Panc1 (cell line): ENCODE measurements at regions not wholly inside any gene's neighbourhood (a gene's known extent, or its start where the extent isn't known, plus 50 kb on each side); places are given as distances from the start of the nearest gene placed in this dataset.
"Not testable (repeated sequence)": the region's sequence is repeated elsewhere in the genome, so short reads cannot be mapped to it uniquely, and the experiment has no call there.

Experiments
- ATAC-seq: fragments of 200-7000 bp; cut with Tn5 transposase; 2 replicates; pipeline ENCODE4 v1.9.1; 2020; ENCODE audit warnings: mild to moderate bottlenecking, moderate library complexity
- BruUV-seq: library from RNA; stranded (reverse); fragments of 400-500 nt; replicated peaks from 2 replicates; lab custom pipeline; 2021; lab: Mats Ljungman, UMichigan
- CTCF ChIA-PET: fragments of 300-600 bp; sonication (Branson Sonifier 250); formaldehyde crosslinking; loops from one replicate; lab custom pipeline; 2022; ENCODE audit warnings: antibody characterized with exemption; lab: Charles Lee
- POLR2A ChIA-PET: fragments of 300-600 bp; sonication (Branson Sonifier 250); formaldehyde crosslinking; loops from one replicate; lab custom pipeline; 2022; ENCODE audit warnings: antibody characterized with exemption; lab: Charles Lee
- DNase-seq: peaks from one replicate; pipeline ENCODE4 v3.0.0-alpha.2; 2010; ENCODE audit warnings: low read depth, low spot score
- H3K27ac ChIP-seq: 2 replicates; pipeline ENCODE4 v1.5.1; 2011; ENCODE audit warnings: mild to moderate bottlenecking, low read length, inconsistent platforms
- H3K27me3 ChIP-seq: fragments of 200-500 bp; sonication (Bioruptor generic); 2 replicates; pipeline ENCODE4 v1.6.0; 2014; ENCODE audit warnings: low read length, inconsistent platforms; ENCODE audit not compliant: control insufficient read depth, insufficient read depth
- H3K36me3 ChIP-seq: fragments of 200-500 bp; sonication (Bioruptor generic); 2 replicates; pipeline ENCODE4 v1.5.1; 2014; ENCODE audit warnings: inconsistent platforms, mild to moderate bottlenecking, low read length, moderate library complexity; ENCODE audit not compliant: control insufficient read depth, insufficient read depth
- H3K4me1 ChIP-seq: 2 replicates; pipeline ENCODE4 v1.5.1; 2011; ENCODE audit warnings: inconsistent platforms, mild to moderate bottlenecking, low read length, moderate library complexity; ENCODE audit not compliant: control insufficient read depth, insufficient read depth
- H3K4me3 ChIP-seq, 2 experiments: 2 replicates each; pipeline ENCODE4 v1.5.1; 2011 to 2012; ENCODE audit warnings: low read depth in 2 of 2, low read length in 2 of 2, mild to moderate bottlenecking in 2 of 2, inconsistent platforms in 1 of 2, moderate library complexity in 1 of 2
- H3K9me3 ChIP-seq: fragments of 200-500 bp; sonication (Bioruptor generic); 2 replicates; pipeline ENCODE4 v1.5.1; 2014; ENCODE audit warnings: low read depth, mild to moderate bottlenecking, inconsistent platforms, low read length, moderate library complexity; ENCODE audit not compliant: control insufficient read depth, insufficient read depth
- CTCF ChIP-seq: fragments of 450-650 bp; IDR thresholded peaks from 2 replicates; pipeline ENCODE4 v1.5.1; 2017; ENCODE audit warnings: mild to moderate bottlenecking
- POLR2AphosphoS5 ChIP-seq: IDR thresholded peaks from 2 replicates; pipeline ENCODE4 v1.6.1; 2012; ENCODE audit warnings: mild to moderate bottlenecking, low read depth, low read length, moderate library complexity
- REST ChIP-seq, 2 experiments: IDR thresholded peaks; 2 replicates each; pipeline ENCODE4 v1.6.1; 2011 to 2012; ENCODE audit warnings: low read depth in 2 of 2, control low read depth in 1 of 2, low read length in 1 of 2, mild to moderate bottlenecking in 1 of 2, moderate library complexity in 1 of 2; ENCODE audit not compliant: insufficient read depth in 1 of 2
- SIN3A ChIP-seq: IDR thresholded peaks from 2 replicates; pipeline ENCODE4 v1.6.1; 2012; ENCODE audit warnings: low read depth, mild to moderate bottlenecking, low read length, moderate library complexity, borderline replicate concordance; ENCODE audit not compliant: insufficient read depth
- TCF7L2 ChIP-seq: IDR thresholded peaks from 2 replicates; pipeline ENCODE4 v1.6.1; 2011; ENCODE audit warnings: mild to moderate bottlenecking, low read depth, low read length, inconsistent platforms
- in situ Hi-C: cut with HindIII; loops from 2 replicates; pipeline ENCODE4 v1.10.0; 2016; ENCODE audit warnings: low sequenced_read_pairs, low pct_unique_long_range_greater_than_20kb
- intact Hi-C: fragments of 100-400 bp; cut with micrococcal nuclease; formaldehyde crosslinking; loops from one replicate; pipeline ENCODE4 v1.10.0; 2022; ENCODE audit not compliant: unreplicated experiment

GRCh38 chr7:159311172-159311494 lies 166.5 kb upstream of the VIPR2 start:
- H3K4me3 ChIP-seq = no peak overlapping the region
- no TSS peak for BruUV-seq
- H3K9me3 ChIP-seq = no peaks in the 10 kb centered on the region
- DNase-seq = no peak
- H3K4me1 ChIP-seq = no peaks in the 10 kb centered on the region
- ChIA-PET POLR2A (no interaction called here), CTCF (no interaction called here)
- TF ChIP-seq CTCF (no peak), TCF7L2 (no peak)
- H3K27ac ChIP-seq = no peak overlapping the region
- no peaks in the 10 kb centered on the region for H3K36me3 ChIP-seq
- in situ Hi-C loops (no loop called here), intact Hi-C loops (no loop called here)
- ATAC-seq = no peak
- H3K27me3 ChIP-seq = no peaks in the 10 kb centered on the region

- Histone ChIP-seq H3K4me3 (no peak overlapping the region), H3K4me1 (no peaks in the 10 kb centered on the region), H3K36me3 (no peaks in the 10 kb centered on the region), H3K27me3 (no peaks in the 10 kb centered on the region), H3K9me3 (no peaks in the 10 kb centered on the region), H3K27ac (no peak overlapping the region)
- ChIA-PET CTCF (no interaction called here), POLR2A (no interaction called here)
- DNase-seq (no peak), ATAC-seq (no peak)
- TF ChIP-seq TCF7L2 = no peak
- TF ChIP-seq POLR2AphosphoS5 = no peak
- TF ChIP-seq REST (IDR thresholded peaks at IDR 0.05; ENCODE audit: insufficient read depth in 1 of 2, low read depth in 2 of 2, low read length in 1 of 2) = no peak
- TF ChIP-seq CTCF = no peak
- no peak for TF ChIP-seq SIN3A
- no TSS peak for BruUV-seq
- in situ Hi-C loops = no loop called here
- intact Hi-C loops = no loop called here
These were observed 165.9 kb upstream of the VIPR2 start for GRCh38 chr7:159310457-159311171.

GRCh38 chr7:159309214-159309613 lies 164.5 kb upstream of the VIPR2 start:
- H3K27ac ChIP-seq, DNase-seq, BruUV-seq, H3K4me3 ChIP-seq, H3K9me3 ChIP-seq, intact Hi-C loops, ATAC-seq, CTCF ChIA-PET, in situ Hi-C loops, POLR2A ChIA-PET, H3K4me1 ChIP-seq, H3K36me3 ChIP-seq, H3K27me3 ChIP-seq: not testable (repeated sequence)
